Endodermal cell (in vitro differentiated cells): ENCODE measurements at regions not wholly inside any gene's neighbourhood (a gene's known extent, or its start where the extent isn't known, plus 50 kb on each side); places are given as distances from the start of the nearest gene placed in this dataset.

ENCODE experiments used
- DNase-seq: peaks from one replicate; pipeline ENCODE4 v3.0.0-alpha.2; 2017
- H3K27ac ChIP-seq: 2 replicates; pipeline ENCODE4 v1.5.1; 2013; ENCODE audit warnings: mild to moderate bottlenecking, low read depth, low read length, moderate library complexity
- H3K27me3 ChIP-seq: 2 replicates; pipeline ENCODE4 v1.6.1; 2013; ENCODE audit warnings: mild to moderate bottlenecking, low read length, moderate library complexity; ENCODE audit not compliant: insufficient read depth, control insufficient read depth, poor library complexity, severe bottlenecking
- H3K36me3 ChIP-seq: 2 replicates; pipeline ENCODE4 v1.7.0; 2013; ENCODE audit warnings: mild to moderate bottlenecking, low read length, moderate library complexity; ENCODE audit not compliant: control insufficient read depth, insufficient read depth
- H3K4me1 ChIP-seq: one replicate; pipeline ENCODE4 v1.7.0; 2013; ENCODE audit warnings: low read length; ENCODE audit not compliant: control insufficient read depth, insufficient read depth
- H3K4me3 ChIP-seq: 2 replicates; pipeline ENCODE4 v1.5.1; 2013; ENCODE audit warnings: mild to moderate bottlenecking, low read length, moderate library complexity
- H3K9ac ChIP-seq: 2 replicates; pipeline ENCODE4 v1.6.1; 2013; ENCODE audit warnings: mild to moderate bottlenecking, low read length, moderate library complexity; ENCODE audit not compliant: poor library complexity, severe bottlenecking; ENCODE audit errors: extremely low read depth
- H3K9me3 ChIP-seq: 2 replicates; pipeline ENCODE4 v1.6.1; 2013; ENCODE audit warnings: mild to moderate bottlenecking, low read length, moderate library complexity; ENCODE audit not compliant: control insufficient read depth
- H3K27ac Mint-ChIP-seq: 2 replicates; pipeline ENCODE4 v1.8.0; 2020; ENCODE audit warnings: mixed read lengths
- H3K27me3 Mint-ChIP-seq: 2 replicates; pipeline ENCODE4 v1.8.0; 2021; ENCODE audit warnings: mild to moderate bottlenecking, mixed read lengths; ENCODE audit not compliant: insufficient read depth
- H3K36me3 Mint-ChIP-seq: 2 replicates; pipeline ENCODE4 v1.8.0; 2020; ENCODE audit warnings: low read depth, mixed read lengths
- H3K4me1 Mint-ChIP-seq: 2 replicates; pipeline ENCODE4 v1.8.0; 2020; ENCODE audit warnings: mixed read lengths
- H3K4me3 Mint-ChIP-seq: 2 replicates; pipeline ENCODE4 v1.8.0; 2020; ENCODE audit warnings: mild to moderate bottlenecking, moderate library complexity, mixed read lengths
- H3K9me3 Mint-ChIP-seq: 2 replicates; pipeline ENCODE4 v1.8.0; 2020; ENCODE audit warnings: mild to moderate bottlenecking, mixed read lengths
- CTCF ChIP-seq: fragments of 200-600 bp; sonication (generic); conservative IDR thresholded peaks from 2 replicates; pipeline ENCODE4 v1.5.0; 2021; ENCODE audit warnings: antibody characterized with exemption, mild to moderate bottlenecking
- WGBS, 2 experiments: methylation state at CpG; one replicate each; pipeline versions ENCODE4 v1.1.5 to v1.1.7; 2013; ENCODE audit warnings: missing lambda C conversion rate in 2 of 2, mixed read lengths in 1 of 2; ENCODE audit not compliant: insufficient coverage in 1 of 2, insufficient read length in 1 of 2; 5-methylcytosine and 5-hydroxymethylcytosine counted together

DNA sequence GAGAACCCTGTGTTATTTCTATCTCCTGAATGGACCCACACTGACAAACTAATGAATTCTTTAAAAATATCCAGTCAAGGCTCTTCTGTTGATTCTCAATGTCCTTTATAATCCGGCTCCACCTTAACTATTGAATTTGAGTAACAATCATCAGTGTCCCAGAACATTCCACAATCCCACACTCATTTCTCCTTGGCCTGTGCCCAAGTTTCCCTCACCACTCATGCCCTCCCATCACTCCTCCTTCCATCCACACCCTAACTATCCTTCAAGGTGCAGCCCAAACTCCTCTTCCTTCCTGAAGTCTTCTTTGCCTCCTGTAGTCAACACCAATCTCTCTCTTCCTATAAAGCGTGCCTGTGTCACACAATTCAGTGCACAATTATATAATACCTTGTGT, 106.1 kb downstream of the NUDT12 start:
- no peak for DNase-seq
- Mint-ChIP-seq H3K36me3 (no peaks in the 10 kb centered on the region), H3K4me3 (no peak overlapping the region), H3K27ac (no peak overlapping the region), H3K27me3 (peaks cover 2% of the 10 kb centered on the region), H3K9me3 (no peaks in the 10 kb centered on the region), H3K4me1 (no peaks in the 10 kb centered on the region)
- WGBS, 2 experiments = 93 to 96% methylated on average over 1 to 2 of the region's 2 CpGs
- no peaks in the 10 kb centered on the region for H3K36me3 ChIP-seq
- TF ChIP-seq CTCF = no peak
- H3K4me1 ChIP-seq = no peaks in the 10 kb centered on the region
- no peaks in the 10 kb centered on the region for H3K27me3 ChIP-seq
- H3K9ac ChIP-seq = no peak overlapping the region
- no peak overlapping the region for H3K4me3 ChIP-seq
- no peak overlapping the region for H3K27ac ChIP-seq
- no peaks in the 10 kb centered on the region for H3K9me3 ChIP-seq

GRCh38 chr5:103455796-103456195, 106.8 kb downstream of the NUDT12 start:
- no peaks in the 10 kb centered on the region for H3K27me3 ChIP-seq
- H3K4me1 ChIP-seq = no peaks in the 10 kb centered on the region
- no peak overlapping the region for H3K27ac Mint-ChIP-seq
- no peaks in the 10 kb centered on the region for H3K9me3 ChIP-seq
- no peak overlapping the region for H3K4me3 Mint-ChIP-seq
- H3K9me3 Mint-ChIP-seq = no peaks in the 10 kb centered on the region
- H3K36me3 Mint-ChIP-seq = no peaks in the 10 kb centered on the region
- H3K4me1 Mint-ChIP-seq = no peaks in the 10 kb centered on the region
- TF ChIP-seq CTCF = no peak
- H3K27me3 Mint-ChIP-seq = peaks cover 2% of the 10 kb centered on the region
- DNase-seq = no peak
- WGBS, 2 experiments = 88% methylated on average over 1 of the region's 2 CpGs; no CpG with 5 or more reads in 1 of the 2 experiments
- H3K4me3 ChIP-seq = no peak overlapping the region
- H3K27ac ChIP-seq = no peak overlapping the region
- no peak overlapping the region for H3K9ac ChIP-seq
- H3K36me3 ChIP-seq = no peaks in the 10 kb centered on the region

DNA sequence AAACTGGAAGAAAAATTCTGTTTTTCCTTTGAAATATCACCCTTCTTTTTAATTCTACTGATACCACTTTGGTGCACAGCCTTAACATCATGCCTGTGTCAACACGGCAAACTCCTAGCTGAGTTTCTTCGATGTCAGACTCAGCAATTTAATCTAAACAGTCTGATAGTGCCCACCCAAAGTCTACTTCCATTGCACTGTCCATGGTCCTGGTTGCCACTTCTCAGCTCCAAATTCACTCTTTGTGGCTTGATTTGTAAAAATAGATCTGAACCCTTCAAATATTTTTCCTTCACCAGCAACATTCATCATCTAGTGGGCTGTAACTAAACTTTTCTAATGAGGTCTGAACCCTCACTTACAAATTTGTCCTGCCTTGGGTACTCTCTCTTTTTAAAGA, 107.8 kb downstream of the NUDT12 start:
- Histone ChIP-seq H3K4me3 (no peak overlapping the region), H3K9ac (no peak overlapping the region), H3K9me3 (no peaks in the 10 kb centered on the region), H3K4me1 (no peaks in the 10 kb centered on the region), H3K27me3 (no peaks in the 10 kb centered on the region), H3K27ac (no peak overlapping the region), H3K36me3 (no peaks in the 10 kb centered on the region)
- Mint-ChIP-seq H3K4me1 (no peaks in the 10 kb centered on the region), H3K36me3 (no peaks in the 10 kb centered on the region), H3K9me3 (no peaks in the 10 kb centered on the region), H3K4me3 (no peak overlapping the region), H3K27ac (no peak overlapping the region), H3K27me3 (peaks cover 2% of the 10 kb centered on the region)
- 93% methylated on average over 2 of the region's 2 CpGs for WGBS, 2 experiments
- no peak for DNase-seq
- no peak for TF ChIP-seq CTCF
